K562 (cell line): ENCODE measurements at regions not wholly inside any gene's neighbourhood (a gene's known extent, or its start where the extent isn't known, plus 50 kb on each side); places are given as distances from the start of the nearest gene placed in this dataset.

ENCODE experiments used
- FOSL1 ChIP-seq: fragments of 200-800 bp; sonication (Bioruptor generic); conservative IDR thresholded peaks from 2 replicates; pipeline ENCODE4 v1.6.1; 2016; ENCODE audit warnings: missing genetic modification characterization, missing compliant biosample characterization
- FOXK1 ChIP-seq: sonication (generic); formaldehyde crosslinking; IDR thresholded peaks from 2 replicates; pipeline ENCODE4 v1.8.0; 2022; ENCODE audit warnings: missing genetic modification reagents, mild to moderate bottlenecking, borderline replicate concordance
- HDAC2 ChIP-seq: fragments of 450-650 bp; IDR thresholded peaks from 2 replicates; pipeline ENCODE4 v1.6.1; 2016; ENCODE audit warnings: mild to moderate bottlenecking
- MTA2 ChIP-seq: fragments of 450-650 bp; IDR thresholded peaks from 2 replicates; pipeline ENCODE4 v1.6.1; 2016; ENCODE audit warnings: low read depth
- PRPF4 ChIP-seq: fragments of 200-400 bp; formaldehyde crosslinking; IDR thresholded peaks from one replicate; pipeline ENCODE4 v1.6.1; 2017; ENCODE audit warnings: low read length, low read depth, mild to moderate bottlenecking; ENCODE audit not compliant: insufficient read depth, poor library complexity, severe bottlenecking
- TAF1 ChIP-seq: IDR thresholded peaks from 2 replicates; pipeline ENCODE4 v1.6.1; 2011; ENCODE audit warnings: mild to moderate bottlenecking, low read length, moderate library complexity; ENCODE audit not compliant: insufficient read depth, control insufficient read depth, severe bottlenecking; ENCODE audit errors: extremely low read depth
- ZNF232 ChIP-seq: sonication (generic); formaldehyde crosslinking; IDR thresholded peaks from 2 replicates; pipeline ENCODE4 v1.8.0; 2022; ENCODE audit warnings: mild to moderate bottlenecking, missing genetic modification reagents
- TF ChIP-seq, protein P1 (sequence below), 2 experiments: fragments of 450-650 bp; IDR thresholded peaks; 2 replicates each; pipeline ENCODE4 v1.6.1; 2016; ENCODE audit warnings: mild to moderate bottlenecking in 2 of 2, borderline replicate concordance in 1 of 2, low read depth in 1 of 2, moderate library complexity in 1 of 2
- TF ChIP-seq, protein P2 (sequence below), 3 experiments: IDR thresholded peaks in 2 of 3; conservative IDR thresholded peaks in 1 of 3; 2 replicates each; pipeline ENCODE4 v1.5.1; 2011 to 2012; ENCODE audit warnings: low read length in 3 of 3, mild to moderate bottlenecking in 3 of 3, control low read depth in 2 of 3, improper control_type of control experiment in 1 of 3, inconsistent platforms in 1 of 3, low read depth in 1 of 3, mixed read lengths in 1 of 3, moderate library complexity in 1 of 3; ENCODE audit not compliant: insufficient read depth in 2 of 3

DNA sequence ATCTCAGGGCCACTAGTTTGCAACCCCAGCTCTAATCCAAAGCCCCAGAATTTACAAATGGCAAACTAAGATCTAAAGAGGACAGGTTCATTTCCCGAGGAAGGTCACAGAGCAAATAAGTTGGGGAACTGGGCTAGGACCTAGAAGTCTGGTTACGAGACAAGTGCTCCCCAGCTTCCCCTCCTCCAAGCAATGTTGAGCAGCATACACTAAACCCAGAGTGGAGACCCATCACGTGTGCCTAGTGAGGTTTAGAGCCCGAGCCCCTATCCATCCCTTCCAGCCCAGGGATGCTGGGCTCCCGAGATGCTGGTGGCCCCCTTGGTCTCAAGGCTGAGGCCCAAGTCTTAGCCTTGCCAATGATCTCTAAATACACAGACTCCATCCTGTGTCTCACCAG, 209.5 kb upstream of the ZMIZ1 start:
- TF ChIP-seq PRPF4, result no peak
- TF ChIP-seq, protein P1, sequence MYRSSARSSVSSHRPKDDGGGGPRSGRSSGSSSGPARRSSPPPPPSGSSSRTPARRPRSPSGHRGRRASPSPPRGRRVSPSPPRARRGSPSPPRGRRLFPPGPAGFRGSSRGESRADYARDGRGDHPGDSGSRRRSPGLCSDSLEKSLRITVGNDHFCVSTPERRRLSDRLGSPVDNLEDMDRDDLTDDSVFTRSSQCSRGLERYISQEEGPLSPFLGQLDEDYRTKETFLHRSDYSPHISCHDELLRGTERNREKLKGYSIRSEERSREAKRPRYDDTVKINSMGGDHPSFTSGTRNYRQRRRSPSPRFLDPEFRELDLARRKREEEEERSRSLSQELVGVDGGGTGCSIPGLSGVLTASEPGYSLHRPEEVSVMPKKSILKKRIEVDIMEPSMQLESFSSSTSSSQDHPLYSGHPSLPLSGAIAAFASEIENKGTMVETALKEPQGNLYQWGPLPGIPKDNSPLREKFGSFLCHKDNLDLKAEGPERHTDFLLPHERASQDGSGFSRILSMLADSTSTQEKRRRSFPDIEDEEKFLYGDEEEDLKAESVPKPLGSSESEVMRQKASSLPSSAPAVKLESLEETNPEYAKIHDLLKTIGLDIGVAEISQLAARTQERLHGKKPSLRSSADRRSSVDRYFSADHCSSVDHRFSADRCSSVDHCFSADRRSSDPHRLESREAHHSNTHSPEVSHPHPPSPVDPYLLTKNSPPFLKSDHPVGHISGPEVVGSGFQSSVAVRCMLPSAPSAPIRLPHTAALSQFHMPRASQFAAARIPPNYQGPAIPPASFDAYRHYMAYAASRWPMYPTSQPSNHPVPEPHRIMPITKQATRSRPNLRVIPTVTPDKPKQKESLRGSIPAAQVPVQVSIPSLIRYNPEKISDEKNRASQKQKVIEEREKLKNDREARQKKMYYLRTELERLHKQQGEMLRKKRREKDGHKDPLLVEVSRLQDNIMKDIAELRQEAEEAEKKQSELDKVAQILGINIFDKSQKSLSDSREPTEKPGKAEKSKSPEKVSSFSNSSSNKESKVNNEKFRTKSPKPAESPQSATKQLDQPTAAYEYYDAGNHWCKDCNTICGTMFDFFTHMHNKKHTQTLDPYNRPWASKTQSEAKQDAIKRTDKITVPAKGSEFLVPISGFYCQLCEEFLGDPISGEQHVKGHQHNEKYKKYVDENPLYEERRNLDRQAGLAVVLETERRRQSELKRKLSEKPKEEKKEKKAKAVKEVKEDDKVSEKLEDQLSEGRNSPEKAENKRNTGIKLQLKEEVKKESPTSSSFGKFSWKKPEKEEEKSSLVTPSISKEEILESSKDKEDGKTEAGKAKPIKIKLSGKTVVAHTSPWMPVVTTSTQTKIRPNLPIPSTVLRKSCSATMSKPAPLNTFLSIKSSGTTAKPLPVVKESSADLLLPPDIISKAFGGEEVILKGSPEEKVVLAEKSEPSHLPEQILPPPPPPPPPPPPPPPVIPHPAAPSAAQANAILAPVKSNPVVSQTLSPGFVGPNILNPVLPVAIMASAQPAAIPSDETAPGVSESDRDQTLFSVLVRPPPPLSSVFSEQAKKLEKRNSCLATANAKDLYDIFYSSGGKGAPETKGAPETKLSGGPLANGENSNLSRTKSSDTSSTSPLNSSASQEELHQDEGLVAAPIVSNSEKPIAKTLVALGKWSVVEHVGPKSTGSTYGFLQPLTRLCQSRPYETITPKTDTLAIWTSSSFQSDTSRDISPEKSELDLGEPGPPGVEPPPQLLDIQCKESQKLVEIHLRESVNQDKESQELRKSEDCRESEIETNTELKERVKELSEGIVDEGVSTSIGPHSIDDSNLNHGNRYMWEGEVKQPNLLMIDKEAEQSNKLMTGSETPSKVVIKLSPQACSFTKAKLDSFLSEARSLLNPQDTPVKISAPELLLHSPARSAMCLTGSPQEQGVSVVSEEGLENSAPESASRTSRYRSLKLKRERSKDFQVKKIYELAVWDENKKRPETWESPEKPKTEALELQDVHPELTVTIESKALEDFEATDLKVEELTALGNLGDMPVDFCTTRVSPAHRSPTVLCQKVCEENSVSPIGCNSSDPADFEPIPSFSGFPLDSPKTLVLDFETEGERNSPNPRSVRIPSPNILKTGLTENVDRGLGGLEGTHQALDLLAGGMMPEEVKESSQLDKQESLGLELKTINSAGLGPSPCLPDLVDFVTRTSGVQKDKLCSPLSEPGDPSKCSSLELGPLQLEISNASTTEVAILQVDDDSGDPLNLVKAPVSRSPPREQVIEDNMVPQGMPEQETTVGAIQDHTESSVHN (IDR thresholded peaks at IDR 0.05; ENCODE audit: borderline replicate concordance in 1 of 2, low read depth in 1 of 2), result no peak
- TF ChIP-seq, protein P2, sequence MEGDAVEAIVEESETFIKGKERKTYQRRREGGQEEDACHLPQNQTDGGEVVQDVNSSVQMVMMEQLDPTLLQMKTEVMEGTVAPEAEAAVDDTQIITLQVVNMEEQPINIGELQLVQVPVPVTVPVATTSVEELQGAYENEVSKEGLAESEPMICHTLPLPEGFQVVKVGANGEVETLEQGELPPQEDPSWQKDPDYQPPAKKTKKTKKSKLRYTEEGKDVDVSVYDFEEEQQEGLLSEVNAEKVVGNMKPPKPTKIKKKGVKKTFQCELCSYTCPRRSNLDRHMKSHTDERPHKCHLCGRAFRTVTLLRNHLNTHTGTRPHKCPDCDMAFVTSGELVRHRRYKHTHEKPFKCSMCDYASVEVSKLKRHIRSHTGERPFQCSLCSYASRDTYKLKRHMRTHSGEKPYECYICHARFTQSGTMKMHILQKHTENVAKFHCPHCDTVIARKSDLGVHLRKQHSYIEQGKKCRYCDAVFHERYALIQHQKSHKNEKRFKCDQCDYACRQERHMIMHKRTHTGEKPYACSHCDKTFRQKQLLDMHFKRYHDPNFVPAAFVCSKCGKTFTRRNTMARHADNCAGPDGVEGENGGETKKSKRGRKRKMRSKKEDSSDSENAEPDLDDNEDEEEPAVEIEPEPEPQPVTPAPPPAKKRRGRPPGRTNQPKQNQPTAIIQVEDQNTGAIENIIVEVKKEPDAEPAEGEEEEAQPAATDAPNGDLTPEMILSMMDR (IDR thresholded peaks at IDR 0.05 in 2 of 3, conservative IDR thresholded peaks at IDR 0.05 in 1 of 3; ENCODE audit: insufficient read depth in 2 of 3, low read depth in 1 of 3, low read length in 3 of 3), result no peak
- TF ChIP-seq FOXK1 (CRISPR knock-in tag), result no peak
- no peak for TF ChIP-seq TAF1
- TF ChIP-seq MTA2, result no peak
- TF ChIP-seq ZNF232 (CRISPR knock-in tag), result no peak
- TF ChIP-seq HDAC2, result no peak
- TF ChIP-seq FOSL1 (tag), result no peak
